SKM-1 treated with dmso at 0.1 percent for 144 hours (cell line): ENCODE measurements at regions not wholly inside any gene's neighbourhood (a gene's known extent, or its start where the extent isn't known, plus 50 kb on each side); places are given as distances from the start of the nearest gene placed in this dataset.

ENCODE experiments used
- DNase-seq: peaks from one replicate; lab custom pipeline; 2025; ENCODE audit not compliant: unreplicated experiment; lab: John Stamatoyannopoulos, UW

- no peak for DNase-seq
Measured at GRCh38 chr12:88251798-88252197, 109.7 kb downstream of the TMTC3 start.

- no peak for DNase-seq
Measured at GRCh38 chr12:88253371-88253978, 111.4 kb downstream of the TMTC3 start.

- DNase-seq: no peak
Measured at GRCh38 chr12:88255224-88255623, 113.1 kb downstream of the TMTC3 start.

GRCh38 chr12:88255847-88256246, 113.7 kb downstream of the TMTC3 start:
- DNase-seq: no peak

- no peak for DNase-seq
Measured at GRCh38 chr12:88258396-88258795, 116.3 kb downstream of the TMTC3 start.

- no peak for DNase-seq
Measured at GRCh38 chr12:88266806-88267360, 124.8 kb downstream of the TMTC3 start.

- DNase-seq: no peak
Measured at GRCh38 chr12:88267630-88268029, 125.5 kb downstream of the TMTC3 start.

GRCh38 chr12:88272456-88272855, 130.3 kb downstream of the TMTC3 start:
- no peak for DNase-seq

- no peak for DNase-seq
Measured at GRCh38 chr12:88273450-88273849, 131.3 kb downstream of the TMTC3 start.

GRCh38 chr12:88273875-88274274, 131.8 kb downstream of the TMTC3 start:
- DNase-seq: no peak

GRCh38 chr12:88291498-88292131, 149.5 kb downstream of the TMTC3 start:
- no peak for DNase-seq

GRCh38 chr12:88298014-88298682, 156.0 kb downstream of the TMTC3 start:
- no peak for DNase-seq

GRCh38 chr12:88298761-88299242, 156.7 kb downstream of the TMTC3 start:
- DNase-seq: no peak

- no peak for DNase-seq
Measured at GRCh38 chr12:88299567-88300101, 157.5 kb downstream of the TMTC3 start.

GRCh38 chr12:88300931-88301330, 158.8 kb downstream of the TMTC3 start:
- no peak for DNase-seq

GRCh38 chr12:88303335-88303734, 161.2 kb downstream of the TMTC3 start:
- no peak for DNase-seq

GRCh38 chr12:88305254-88305890, 163.3 kb downstream of the TMTC3 start:
- no peak for DNase-seq

GRCh38 chr12:88306471-88307069, 164.5 kb downstream of the TMTC3 start:
- no peak for DNase-seq

- no peak for DNase-seq
Measured at GRCh38 chr12:88307961-88308360, 165.9 kb downstream of the TMTC3 start.

- DNase-seq: no peak
Measured at GRCh38 chr12:88308825-88309224, 166.7 kb downstream of the TMTC3 start.

GRCh38 chr12:88309546-88309945, 167.4 kb downstream of the TMTC3 start:
- DNase-seq: no peak
